Liver (tissue), 3 donors: ENCODE measurements at regions not wholly inside any gene's neighbourhood (a gene's known extent, or its start where the extent isn't known, plus 50 kb on each side); places are given as distances from the start of the nearest gene placed in this dataset.
A peak's percentile ranks its signal among the peaks of the same experiment; 100 is the strongest.

Experiments used
- FOXA2 ChIP-seq: IDR thresholded peaks from 2 replicates; pipeline ENCODE4 v1.6.1; 2016; ENCODE audit warnings: antibody characterized with exemption
- GABPA ChIP-seq, 2 donors: IDR thresholded peaks in 1 of 2; conservative IDR thresholded peaks in 1 of 2; 2 replicates each; pipeline ENCODE4 v1.6.1; 2016; ENCODE audit warnings: antibody characterized with exemption in 2 of 2, mild to moderate bottlenecking in 1 of 2, moderate library complexity in 1 of 2
- JUND ChIP-seq, 2 donors: IDR thresholded peaks; 2 replicates each; pipeline ENCODE4 v1.6.1; 2016; ENCODE audit warnings: antibody characterized with exemption in 2 of 2
- NR2F2 ChIP-seq: IDR thresholded peaks from 2 replicates; pipeline ENCODE4 v1.6.1; 2016; ENCODE audit warnings: antibody characterized with exemption
- RAD21 ChIP-seq, 2 donors: IDR thresholded peaks; 2 replicates each; pipeline ENCODE4 v1.6.1; 2016; ENCODE audit warnings: antibody characterized with exemption in 2 of 2, mild to moderate bottlenecking in 2 of 2
- RXRA ChIP-seq, 2 donors: IDR thresholded peaks; 2 replicates each; pipeline ENCODE4 v1.6.1; 2017 to 2018; ENCODE audit warnings: antibody characterized with exemption in 2 of 2, mild to moderate bottlenecking in 1 of 2
- SP1 ChIP-seq: IDR thresholded peaks from 2 replicates; pipeline ENCODE4 v1.6.1; 2018; ENCODE audit warnings: antibody characterized with exemption, mild to moderate bottlenecking
- TAF1 ChIP-seq: conservative IDR thresholded peaks from 2 replicates; pipeline ENCODE4 v1.6.1; 2016; ENCODE audit warnings: antibody characterized with exemption, mild to moderate bottlenecking
- YY1 ChIP-seq: IDR thresholded peaks from 2 replicates; pipeline ENCODE4 v1.6.1; 2016; ENCODE audit warnings: antibody characterized with exemption, mild to moderate bottlenecking
- TF ChIP-seq, protein P1 (sequence below): fragments of 150-350 bp; IDR thresholded peaks from 2 replicates; pipeline ENCODE4 v1.5.1; 2017; ENCODE audit warnings: improper control_type of control experiment, low read depth, low read length; ENCODE audit not compliant: missing input control
- TF ChIP-seq, protein P2 (sequence below): IDR thresholded peaks from 2 replicates; pipeline ENCODE4 v1.6.1; 2016; ENCODE audit warnings: antibody characterized with exemption
- TF ChIP-seq, protein P3 (sequence below): IDR thresholded peaks from 2 replicates; pipeline ENCODE4 v1.6.1; 2016; ENCODE audit warnings: antibody characterized with exemption
- TF ChIP-seq, protein P4 (sequence below): IDR thresholded peaks from 2 replicates; pipeline ENCODE4 v1.6.1; 2016; ENCODE audit warnings: antibody characterized with exemption, mild to moderate bottlenecking
- donor health status: healthy.
- donor health status: healthy.

DNA sequence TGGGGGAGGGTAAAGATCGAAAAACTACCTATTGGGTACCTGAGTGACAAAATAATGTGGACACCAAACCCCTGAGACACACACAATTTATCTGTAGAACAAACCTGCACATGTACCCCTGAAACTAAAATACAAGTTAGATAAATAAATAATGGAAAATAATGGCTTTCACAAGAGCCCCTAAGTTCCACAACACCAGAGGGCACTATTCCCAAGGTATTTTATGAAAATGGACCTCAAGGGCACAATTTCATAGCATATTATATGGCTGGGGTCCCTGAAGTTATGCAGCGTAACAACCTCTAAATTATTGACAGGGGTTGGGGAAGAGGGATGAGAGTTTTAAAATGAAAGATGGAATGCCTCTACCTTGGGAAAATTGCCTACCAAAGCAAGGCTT is 81.3 kb upstream of the TMEM33 start:
- TF ChIP-seq, protein P1, sequence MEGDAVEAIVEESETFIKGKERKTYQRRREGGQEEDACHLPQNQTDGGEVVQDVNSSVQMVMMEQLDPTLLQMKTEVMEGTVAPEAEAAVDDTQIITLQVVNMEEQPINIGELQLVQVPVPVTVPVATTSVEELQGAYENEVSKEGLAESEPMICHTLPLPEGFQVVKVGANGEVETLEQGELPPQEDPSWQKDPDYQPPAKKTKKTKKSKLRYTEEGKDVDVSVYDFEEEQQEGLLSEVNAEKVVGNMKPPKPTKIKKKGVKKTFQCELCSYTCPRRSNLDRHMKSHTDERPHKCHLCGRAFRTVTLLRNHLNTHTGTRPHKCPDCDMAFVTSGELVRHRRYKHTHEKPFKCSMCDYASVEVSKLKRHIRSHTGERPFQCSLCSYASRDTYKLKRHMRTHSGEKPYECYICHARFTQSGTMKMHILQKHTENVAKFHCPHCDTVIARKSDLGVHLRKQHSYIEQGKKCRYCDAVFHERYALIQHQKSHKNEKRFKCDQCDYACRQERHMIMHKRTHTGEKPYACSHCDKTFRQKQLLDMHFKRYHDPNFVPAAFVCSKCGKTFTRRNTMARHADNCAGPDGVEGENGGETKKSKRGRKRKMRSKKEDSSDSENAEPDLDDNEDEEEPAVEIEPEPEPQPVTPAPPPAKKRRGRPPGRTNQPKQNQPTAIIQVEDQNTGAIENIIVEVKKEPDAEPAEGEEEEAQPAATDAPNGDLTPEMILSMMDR, result peak; percentile 61
- no peak for TF ChIP-seq GABPA (IDR thresholded peaks at IDR 0.05 in 1 of 2, conservative IDR thresholded peaks at IDR 0.05 in 1 of 2)
- TF ChIP-seq RAD21 (IDR thresholded peaks at IDR 0.05), result peak; percentile 83 to 88
- TF ChIP-seq SP1, result no peak
- TF ChIP-seq, protein P2, sequence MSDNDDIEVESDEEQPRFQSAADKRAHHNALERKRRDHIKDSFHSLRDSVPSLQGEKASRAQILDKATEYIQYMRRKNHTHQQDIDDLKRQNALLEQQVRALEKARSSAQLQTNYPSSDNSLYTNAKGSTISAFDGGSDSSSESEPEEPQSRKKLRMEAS, result no peak
- no peak for TF ChIP-seq YY1
- TF ChIP-seq, protein P3, sequence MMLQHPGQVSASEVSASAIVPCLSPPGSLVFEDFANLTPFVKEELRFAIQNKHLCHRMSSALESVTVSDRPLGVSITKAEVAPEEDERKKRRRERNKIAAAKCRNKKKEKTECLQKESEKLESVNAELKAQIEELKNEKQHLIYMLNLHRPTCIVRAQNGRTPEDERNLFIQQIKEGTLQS, result no peak
- no peak for TF ChIP-seq RXRA (IDR thresholded peaks at IDR 0.05)
- no peak for TF ChIP-seq FOXA2
- TF ChIP-seq, protein P4, sequence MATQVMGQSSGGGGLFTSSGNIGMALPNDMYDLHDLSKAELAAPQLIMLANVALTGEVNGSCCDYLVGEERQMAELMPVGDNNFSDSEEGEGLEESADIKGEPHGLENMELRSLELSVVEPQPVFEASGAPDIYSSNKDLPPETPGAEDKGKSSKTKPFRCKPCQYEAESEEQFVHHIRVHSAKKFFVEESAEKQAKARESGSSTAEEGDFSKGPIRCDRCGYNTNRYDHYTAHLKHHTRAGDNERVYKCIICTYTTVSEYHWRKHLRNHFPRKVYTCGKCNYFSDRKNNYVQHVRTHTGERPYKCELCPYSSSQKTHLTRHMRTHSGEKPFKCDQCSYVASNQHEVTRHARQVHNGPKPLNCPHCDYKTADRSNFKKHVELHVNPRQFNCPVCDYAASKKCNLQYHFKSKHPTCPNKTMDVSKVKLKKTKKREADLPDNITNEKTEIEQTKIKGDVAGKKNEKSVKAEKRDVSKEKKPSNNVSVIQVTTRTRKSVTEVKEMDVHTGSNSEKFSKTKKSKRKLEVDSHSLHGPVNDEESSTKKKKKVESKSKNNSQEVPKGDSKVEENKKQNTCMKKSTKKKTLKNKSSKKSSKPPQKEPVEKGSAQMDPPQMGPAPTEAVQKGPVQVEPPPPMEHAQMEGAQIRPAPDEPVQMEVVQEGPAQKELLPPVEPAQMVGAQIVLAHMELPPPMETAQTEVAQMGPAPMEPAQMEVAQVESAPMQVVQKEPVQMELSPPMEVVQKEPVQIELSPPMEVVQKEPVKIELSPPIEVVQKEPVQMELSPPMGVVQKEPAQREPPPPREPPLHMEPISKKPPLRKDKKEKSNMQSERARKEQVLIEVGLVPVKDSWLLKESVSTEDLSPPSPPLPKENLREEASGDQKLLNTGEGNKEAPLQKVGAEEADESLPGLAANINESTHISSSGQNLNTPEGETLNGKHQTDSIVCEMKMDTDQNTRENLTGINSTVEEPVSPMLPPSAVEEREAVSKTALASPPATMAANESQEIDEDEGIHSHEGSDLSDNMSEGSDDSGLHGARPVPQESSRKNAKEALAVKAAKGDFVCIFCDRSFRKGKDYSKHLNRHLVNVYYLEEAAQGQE, result no peak
- TF ChIP-seq TAF1, result no peak
- TF ChIP-seq JUND (IDR thresholded peaks at IDR 0.05), result no peak
- no peak for TF ChIP-seq NR2F2
